ENCODE measurements at regions not wholly inside any gene's neighbourhood (a gene's known extent, or its start where the extent isn't known, plus 50 kb on each side); places are given as distances from the start of the nearest gene placed in this dataset.

- TF ChIP-seq, protein P1, sequence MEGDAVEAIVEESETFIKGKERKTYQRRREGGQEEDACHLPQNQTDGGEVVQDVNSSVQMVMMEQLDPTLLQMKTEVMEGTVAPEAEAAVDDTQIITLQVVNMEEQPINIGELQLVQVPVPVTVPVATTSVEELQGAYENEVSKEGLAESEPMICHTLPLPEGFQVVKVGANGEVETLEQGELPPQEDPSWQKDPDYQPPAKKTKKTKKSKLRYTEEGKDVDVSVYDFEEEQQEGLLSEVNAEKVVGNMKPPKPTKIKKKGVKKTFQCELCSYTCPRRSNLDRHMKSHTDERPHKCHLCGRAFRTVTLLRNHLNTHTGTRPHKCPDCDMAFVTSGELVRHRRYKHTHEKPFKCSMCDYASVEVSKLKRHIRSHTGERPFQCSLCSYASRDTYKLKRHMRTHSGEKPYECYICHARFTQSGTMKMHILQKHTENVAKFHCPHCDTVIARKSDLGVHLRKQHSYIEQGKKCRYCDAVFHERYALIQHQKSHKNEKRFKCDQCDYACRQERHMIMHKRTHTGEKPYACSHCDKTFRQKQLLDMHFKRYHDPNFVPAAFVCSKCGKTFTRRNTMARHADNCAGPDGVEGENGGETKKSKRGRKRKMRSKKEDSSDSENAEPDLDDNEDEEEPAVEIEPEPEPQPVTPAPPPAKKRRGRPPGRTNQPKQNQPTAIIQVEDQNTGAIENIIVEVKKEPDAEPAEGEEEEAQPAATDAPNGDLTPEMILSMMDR (IDR thresholded peaks at IDR 0.05; ENCODE audit: low read depth, low read length): no peak
- TF ChIP-seq MAX (IDR thresholded peaks at IDR 0.05; ENCODE audit: low read depth, low read length) (no peak), POLR2A (IDR thresholded peaks at IDR 0.05; ENCODE audit: extremely low read depth, insufficient read length) (no peak), MYC (IDR thresholded peaks at IDR 0.05; ENCODE audit: low read depth, low read length) (no peak)
These were observed 301.5 kb upstream of the ARRDC3 start for GRCh38 chr5:91684625-91685024.

Measured in NB4 (cell line).